Activated naive CD8-positive, alpha-beta T cell treated with anti-CD3 and anti-CD28 coated beads, Interleukin-2, amount 50 U/mL, for 24 hours (primary cell): ENCODE measurements at regions not wholly inside any gene's neighbourhood (a gene's known extent, or its start where the extent isn't known, plus 50 kb on each side); places are given as distances from the start of the nearest gene placed in this dataset.
"Not testable (repeated sequence)": the region's sequence is repeated elsewhere in the genome, so short reads cannot be mapped to it uniquely, and the experiment has no call there.

ENCODE experiments used
- ATAC-seq: fragments of 150-1000 bp; cut with Tn5 transposase; one replicate; pipeline ENCODE4 v1.10.0; 2021
- DNase-seq: peaks from one replicate; pipeline ENCODE4 v3.0.0; 2021
- H3K27ac Mint-ChIP-seq: one replicate; pipeline ENCODE4 v1.8.0; 2021; ENCODE audit warnings: mild to moderate bottlenecking, mixed read lengths
- H3K27me3 Mint-ChIP-seq: one replicate; pipeline ENCODE4 v1.8.0; 2021; ENCODE audit warnings: mixed read lengths
- H3K36me3 Mint-ChIP-seq: one replicate; pipeline ENCODE4 v1.8.0; 2021; ENCODE audit warnings: low read depth, mixed read lengths
- H3K4me1 Mint-ChIP-seq: one replicate; pipeline ENCODE4 v1.8.0; 2021; ENCODE audit warnings: mixed read lengths
- H3K4me3 Mint-ChIP-seq: one replicate; pipeline ENCODE4 v1.8.0; 2021; ENCODE audit warnings: mild to moderate bottlenecking, moderate library complexity, mixed read lengths
- H3K9me3 Mint-ChIP-seq: one replicate; pipeline ENCODE4 v1.8.0; 2021; ENCODE audit warnings: mixed read lengths

- H3K4me3 Mint-ChIP-seq: no peak overlapping the region
- H3K27ac Mint-ChIP-seq: no peak overlapping the region
- DNase-seq: no peak
- H3K9me3 Mint-ChIP-seq: no peaks in the 10 kb centered on the region
- H3K4me1 Mint-ChIP-seq: no peaks in the 10 kb centered on the region
- no peaks in the 10 kb centered on the region for H3K36me3 Mint-ChIP-seq
- ATAC-seq: no peak
- peaks cover 2% of the 10 kb centered on the region for H3K27me3 Mint-ChIP-seq
Observed at GRCh38 chr9:101951598-101951997, 213.2 kb upstream of the GRIN3A start.

DNA sequence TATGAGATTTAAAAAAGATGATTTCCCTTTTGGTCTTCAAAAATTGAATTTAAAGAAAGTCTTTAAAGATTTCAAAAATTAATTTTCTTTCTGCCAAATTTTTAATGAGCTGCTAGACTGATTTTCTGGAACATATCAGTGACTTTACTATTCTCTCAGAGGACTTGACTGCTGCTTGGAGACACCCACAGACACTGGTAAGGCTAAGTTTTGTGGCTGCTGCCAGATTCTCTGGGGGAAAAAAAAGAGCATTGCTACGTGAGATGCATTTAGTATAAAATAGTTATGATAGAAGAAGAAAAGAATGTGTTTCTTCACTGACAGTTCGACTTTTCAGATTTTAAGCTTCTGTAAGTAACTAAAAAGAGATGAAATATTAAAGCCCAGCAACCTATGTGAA is 193.3 kb upstream of the GRIN3A start:
- peaks cover 4% of the 10 kb centered on the region for H3K9me3 Mint-ChIP-seq
- no peaks in the 10 kb centered on the region for H3K36me3 Mint-ChIP-seq
- ATAC-seq: no peak
- no peaks in the 10 kb centered on the region for H3K27me3 Mint-ChIP-seq
- no peak overlapping the region for H3K27ac Mint-ChIP-seq
- no peak overlapping the region for H3K4me3 Mint-ChIP-seq
- no peaks in the 10 kb centered on the region for H3K4me1 Mint-ChIP-seq
- DNase-seq: no peak

- Mint-ChIP-seq H3K4me1 (no peaks in the 10 kb centered on the region), H3K4me3 (no peak overlapping the region), H3K27ac (no peak overlapping the region), H3K36me3 (no peaks in the 10 kb centered on the region), H3K9me3 (peaks cover under 1% of the 10 kb centered on the region), H3K27me3 (peaks cover 2% of the 10 kb centered on the region)
- DNase-seq (no peak), ATAC-seq (no peak)
Observed at GRCh38 chr9:101930783-101931182, 192.3 kb upstream of the GRIN3A start.

DNA sequence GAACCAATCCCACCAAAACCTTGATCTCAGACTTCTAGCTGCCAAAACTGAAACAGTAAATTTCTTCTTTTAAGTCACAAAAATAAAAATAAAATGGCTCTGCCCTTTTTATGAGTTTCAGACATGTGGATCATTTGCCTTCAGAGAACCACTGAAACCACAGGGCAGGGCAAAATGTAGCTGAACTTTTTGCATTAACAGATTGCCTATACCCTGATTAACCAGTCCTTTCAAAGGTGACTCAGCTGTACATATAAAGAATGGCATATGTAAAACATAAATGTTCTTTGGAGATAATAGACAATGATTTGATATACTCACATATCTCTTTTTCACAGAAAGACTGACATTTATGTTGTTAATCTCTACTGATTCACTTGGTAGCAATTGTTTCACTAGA is 187.1 kb upstream of the GRIN3A start:
- DNase-seq (no peak), ATAC-seq (no peak)
- no peaks in the 10 kb centered on the region for H3K4me1 Mint-ChIP-seq
- no peak overlapping the region for H3K4me3 Mint-ChIP-seq
- H3K27ac Mint-ChIP-seq: no peak overlapping the region
- no peaks in the 10 kb centered on the region for H3K9me3 Mint-ChIP-seq
- no peaks in the 10 kb centered on the region for H3K36me3 Mint-ChIP-seq
- H3K27me3 Mint-ChIP-seq: peaks cover 2% of the 10 kb centered on the region

DNA sequence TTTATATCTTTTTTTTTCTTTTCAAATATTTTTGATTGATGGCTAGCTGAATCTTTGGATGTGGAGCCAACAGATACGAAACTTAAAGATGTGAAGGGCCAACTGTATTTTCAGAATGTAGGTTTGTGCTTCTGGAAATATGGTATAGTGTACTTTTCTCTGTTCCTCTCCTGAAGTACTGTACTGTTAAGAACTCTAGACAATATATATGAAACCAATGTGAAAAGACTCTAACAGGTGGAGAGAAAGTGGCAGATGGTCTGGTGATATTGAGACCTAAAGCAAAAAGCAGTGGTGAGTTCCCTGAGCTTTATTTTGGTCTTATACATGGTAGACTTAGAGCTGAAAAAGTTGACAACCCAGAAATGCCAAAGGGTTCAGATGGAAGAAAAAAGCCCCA is 185.0 kb upstream of the GRIN3A start:
- Mint-ChIP-seq H3K27me3 (peaks cover 2% of the 10 kb centered on the region), H3K4me1 (no peaks in the 10 kb centered on the region), H3K4me3 (no peak overlapping the region), H3K9me3 (no peaks in the 10 kb centered on the region), H3K36me3 (no peaks in the 10 kb centered on the region), H3K27ac (no peak overlapping the region)
- DNase-seq (no peak), ATAC-seq (no peak)

DNA sequence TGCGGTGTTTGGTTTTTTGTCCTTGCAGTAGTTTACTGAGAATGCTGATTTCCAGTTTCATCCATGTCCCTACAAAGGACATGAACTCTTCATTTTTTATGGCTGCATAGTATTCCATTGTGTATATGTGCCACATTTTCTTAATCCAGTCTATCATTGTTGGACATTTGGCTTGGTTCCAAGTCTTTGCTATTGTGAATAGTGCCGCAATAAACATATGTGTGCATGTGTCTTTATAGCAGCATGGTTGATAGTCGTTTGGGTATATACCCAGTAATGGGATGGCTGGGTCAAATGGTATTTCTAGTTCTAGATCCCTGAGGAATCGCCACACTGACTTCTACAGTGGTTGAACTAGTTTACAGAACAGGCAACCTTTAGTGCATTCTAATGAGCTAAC is 178.5 kb upstream of the GRIN3A start:
- H3K9me3 Mint-ChIP-seq, ATAC-seq, H3K4me3 Mint-ChIP-seq, H3K27me3 Mint-ChIP-seq, H3K36me3 Mint-ChIP-seq, H3K27ac Mint-ChIP-seq, DNase-seq, H3K4me1 Mint-ChIP-seq: not testable (repeated sequence)

- no peaks in the 10 kb centered on the region for H3K4me1 Mint-ChIP-seq
- no peak overlapping the region for H3K27ac Mint-ChIP-seq
- no peaks in the 10 kb centered on the region for H3K27me3 Mint-ChIP-seq
- no peak for DNase-seq
- no peaks in the 10 kb centered on the region for H3K36me3 Mint-ChIP-seq
- no peak overlapping the region for H3K4me3 Mint-ChIP-seq
- no peak for ATAC-seq
- peaks cover 4% of the 10 kb centered on the region for H3K9me3 Mint-ChIP-seq
Observed at GRCh38 chr9:101915482-101915881, 177.0 kb upstream of the GRIN3A start.

DNA sequence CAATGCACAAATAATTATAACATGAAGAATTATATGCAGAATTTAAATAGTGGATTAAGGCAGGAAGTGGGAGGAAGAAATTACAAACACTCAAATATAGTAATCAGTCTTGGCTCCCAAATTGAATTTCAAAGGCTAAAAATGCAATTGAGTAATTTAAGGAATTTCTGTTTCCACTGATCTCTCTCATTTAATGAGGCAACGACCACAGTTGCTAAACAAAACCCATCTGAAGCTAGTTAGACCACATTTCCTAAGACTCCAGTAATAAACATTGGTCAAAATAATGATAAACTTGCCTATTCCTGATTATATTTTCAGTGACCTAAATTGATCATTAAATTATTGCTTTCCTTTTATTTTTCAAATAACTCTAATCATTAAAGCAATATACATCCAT is 174.3 kb upstream of the GRIN3A start:
- ATAC-seq (no peak), DNase-seq (no peak)
- Mint-ChIP-seq H3K27ac (no peak overlapping the region), H3K36me3 (no peaks in the 10 kb centered on the region), H3K4me3 (no peak overlapping the region), H3K9me3 (peaks cover 8% of the 10 kb centered on the region), H3K27me3 (no peaks in the 10 kb centered on the region), H3K4me1 (no peaks in the 10 kb centered on the region)

- ATAC-seq (no peak), DNase-seq (no peak)
- peaks cover 6% of the 10 kb centered on the region for H3K9me3 Mint-ChIP-seq
- H3K4me1 Mint-ChIP-seq: no peaks in the 10 kb centered on the region
- no peaks in the 10 kb centered on the region for H3K36me3 Mint-ChIP-seq
- H3K27me3 Mint-ChIP-seq: no peaks in the 10 kb centered on the region
- H3K27ac Mint-ChIP-seq: no peak overlapping the region
- no peak overlapping the region for H3K4me3 Mint-ChIP-seq
Observed at GRCh38 chr9:101907466-101907865, 169.0 kb upstream of the GRIN3A start.

DNA sequence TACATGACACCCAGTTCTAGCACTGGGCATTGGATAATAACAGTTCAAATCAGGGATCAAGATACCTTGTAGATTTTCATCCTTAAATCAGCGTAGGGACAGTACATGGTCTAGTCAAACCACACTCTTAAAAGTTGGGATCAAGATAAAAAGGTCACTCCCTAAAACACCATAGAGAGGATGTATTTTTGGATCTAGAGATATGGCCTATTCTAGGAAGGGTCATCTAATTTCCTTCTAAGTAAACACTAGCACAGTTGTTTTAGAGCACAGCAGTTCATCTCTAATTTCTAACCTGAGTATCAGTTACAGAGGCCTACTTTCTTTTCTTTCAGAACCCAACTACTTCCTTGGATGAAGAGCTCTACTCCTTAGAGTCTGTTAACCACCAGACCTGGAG is 166.4 kb upstream of the GRIN3A start:
- ATAC-seq (no peak), DNase-seq (no peak)
- Mint-ChIP-seq H3K36me3 (no peaks in the 10 kb centered on the region), H3K9me3 (peaks cover 5% of the 10 kb centered on the region), H3K27ac (no peak overlapping the region), H3K4me3 (no peak overlapping the region), H3K27me3 (no peaks in the 10 kb centered on the region), H3K4me1 (no peaks in the 10 kb centered on the region)

GRCh38 chr9:101902051-101902450 is 163.6 kb upstream of the GRIN3A start:
- Mint-ChIP-seq H3K27ac (no peak overlapping the region), H3K4me1 (no peaks in the 10 kb centered on the region), H3K4me3 (no peak overlapping the region), H3K36me3 (no peaks in the 10 kb centered on the region), H3K9me3 (no peaks in the 10 kb centered on the region), H3K27me3 (no peaks in the 10 kb centered on the region)
- DNase-seq: no peak
- no peak for ATAC-seq

DNA sequence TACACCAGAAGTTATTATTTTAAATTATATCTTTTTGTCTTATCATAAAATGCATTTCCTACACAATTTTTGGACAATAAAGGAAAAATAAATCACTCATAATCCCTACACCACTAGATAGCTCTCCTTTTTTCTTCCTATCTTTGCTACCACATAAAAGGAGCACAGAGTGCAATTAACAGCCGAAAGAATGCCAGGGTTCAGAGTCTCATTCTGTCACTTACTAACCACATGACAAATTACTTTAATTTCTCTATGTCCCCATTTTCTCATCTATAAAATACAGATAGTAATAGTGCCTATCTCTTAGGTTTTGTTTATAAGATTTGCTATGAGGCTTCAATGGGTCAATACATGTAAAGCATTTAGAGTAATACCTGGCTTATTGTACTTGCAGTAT is 158.7 kb upstream of the GRIN3A start:
- ATAC-seq (no peak), DNase-seq (no peak)
- no peaks in the 10 kb centered on the region for H3K4me1 Mint-ChIP-seq
- no peaks in the 10 kb centered on the region for H3K9me3 Mint-ChIP-seq
- H3K27ac Mint-ChIP-seq: no peak overlapping the region
- H3K4me3 Mint-ChIP-seq: no peak overlapping the region
- H3K27me3 Mint-ChIP-seq: no peaks in the 10 kb centered on the region
- H3K36me3 Mint-ChIP-seq: no peaks in the 10 kb centered on the region

DNA sequence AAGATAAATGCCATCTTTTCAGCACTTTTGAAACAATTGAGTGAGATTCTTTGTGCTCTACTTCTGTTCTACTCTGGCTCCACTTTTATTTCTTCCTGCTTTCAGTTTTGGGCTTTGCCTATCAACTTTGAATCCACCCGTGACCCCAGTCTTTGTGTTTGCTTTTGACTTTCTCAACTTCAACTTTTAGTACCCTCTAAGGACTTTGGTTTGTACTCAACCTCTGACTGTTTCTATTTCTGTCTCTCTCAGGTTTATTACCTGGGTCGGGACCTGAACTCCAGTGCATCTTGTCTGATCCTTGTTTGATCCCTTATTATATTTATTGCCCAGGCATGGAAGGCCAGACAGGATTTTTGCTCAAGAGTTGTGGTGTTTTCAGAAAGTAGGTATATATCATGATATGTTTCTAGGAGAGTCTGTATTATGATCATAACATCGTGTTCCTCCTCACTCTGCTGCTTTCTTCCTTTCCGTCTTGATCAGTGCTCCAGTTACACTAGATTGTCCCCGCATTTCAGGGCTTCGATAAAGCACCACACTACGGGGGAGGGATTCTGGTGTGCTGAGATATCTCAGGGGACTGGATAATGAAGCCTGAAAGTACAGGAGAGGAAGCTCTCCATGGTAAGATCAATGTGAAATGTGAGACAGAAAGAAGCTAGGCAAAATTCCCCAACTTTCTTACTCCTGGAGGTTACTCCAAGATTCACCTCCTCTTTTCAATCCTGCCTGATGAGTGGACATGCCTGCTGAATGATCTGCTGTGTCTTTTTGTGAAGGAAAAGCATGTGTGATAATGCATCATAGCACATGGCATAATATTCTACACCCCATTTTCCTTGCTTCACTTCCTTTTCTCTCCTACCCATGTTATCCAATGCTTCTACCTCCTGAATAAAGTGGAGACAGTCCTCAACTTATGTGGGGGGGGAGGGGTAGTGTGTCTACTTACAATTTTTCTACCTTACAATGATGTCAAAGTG is 155.5 kb upstream of the GRIN3A start:
- H3K4me3 Mint-ChIP-seq: no peak overlapping the region
- ATAC-seq (no peak), DNase-seq (no peak)
- H3K9me3 Mint-ChIP-seq: no peaks in the 10 kb centered on the region
- H3K27me3 Mint-ChIP-seq: no peaks in the 10 kb centered on the region
- no peaks in the 10 kb centered on the region for H3K36me3 Mint-ChIP-seq
- H3K4me1 Mint-ChIP-seq: no peaks in the 10 kb centered on the region
- H3K27ac Mint-ChIP-seq: no peak overlapping the region

DNA sequence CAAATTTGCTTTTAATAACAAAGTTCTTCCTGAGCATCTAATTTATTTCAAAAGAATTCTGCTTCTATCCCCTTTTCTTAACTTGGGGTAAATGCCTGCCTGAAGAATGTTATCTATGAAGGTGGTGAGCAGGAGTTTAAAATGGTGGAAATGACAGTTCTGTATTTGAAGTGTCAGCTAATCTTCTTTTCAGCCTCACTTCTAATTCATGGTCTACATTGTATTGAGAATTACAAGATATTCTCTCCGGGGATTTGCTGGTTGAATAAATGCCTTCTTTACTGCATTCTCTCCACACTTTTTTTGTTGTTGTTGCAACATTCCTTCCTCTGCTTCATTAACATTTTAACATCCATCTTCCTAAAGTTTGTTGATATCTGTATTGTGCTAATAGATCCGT is 143.1 kb upstream of the GRIN3A start:
- Mint-ChIP-seq H3K4me1 (no peaks in the 10 kb centered on the region), H3K36me3 (no peaks in the 10 kb centered on the region), H3K27ac (no peak overlapping the region), H3K4me3 (no peak overlapping the region), H3K27me3 (peaks cover 1% of the 10 kb centered on the region), H3K9me3 (no peaks in the 10 kb centered on the region)
- no peak for DNase-seq
- ATAC-seq: no peak

DNA sequence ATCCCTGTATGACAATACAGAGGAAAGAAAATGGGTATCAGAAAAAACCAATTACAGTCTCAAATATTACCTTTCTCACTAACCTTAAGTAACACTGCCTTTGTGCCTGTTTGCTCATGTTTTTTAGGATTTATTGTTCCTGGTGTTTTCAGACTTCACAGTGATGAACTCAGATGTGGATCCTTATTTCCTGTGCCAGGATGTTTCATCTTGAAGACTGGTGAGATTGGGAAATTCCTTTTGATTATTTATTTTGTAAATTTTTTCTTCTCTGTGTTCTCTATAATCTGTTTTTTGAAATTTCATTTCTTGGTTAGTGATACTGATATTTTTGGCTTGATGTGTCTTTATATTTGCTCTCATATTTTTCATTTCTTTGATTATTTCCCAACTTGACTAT is 142.4 kb upstream of the GRIN3A start:
- no peak overlapping the region for H3K4me3 Mint-ChIP-seq
- H3K9me3 Mint-ChIP-seq: no peaks in the 10 kb centered on the region
- no peak overlapping the region for H3K27ac Mint-ChIP-seq
- no peaks in the 10 kb centered on the region for H3K36me3 Mint-ChIP-seq
- H3K27me3 Mint-ChIP-seq: peaks cover 1% of the 10 kb centered on the region
- ATAC-seq (no peak), DNase-seq (no peak)
- no peaks in the 10 kb centered on the region for H3K4me1 Mint-ChIP-seq

DNA sequence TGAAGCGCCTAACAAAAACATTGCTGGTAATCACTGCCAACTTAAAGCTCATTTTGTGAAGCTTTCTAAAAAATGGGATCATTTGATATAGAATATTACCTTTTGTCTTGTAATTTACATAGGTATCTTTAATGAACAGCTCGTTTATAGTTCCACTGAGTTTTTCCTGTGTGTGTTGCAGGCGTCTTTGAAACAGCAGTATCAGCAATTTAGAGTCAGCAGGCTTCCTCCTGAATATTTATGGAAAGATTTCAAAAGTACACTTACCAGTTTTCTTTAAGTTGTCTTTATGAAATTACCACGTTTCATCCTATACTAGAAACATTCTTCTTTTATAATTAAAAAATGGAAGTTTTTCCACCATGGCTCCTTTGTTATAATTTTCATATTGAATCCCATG is 140.3 kb upstream of the GRIN3A start:
- Mint-ChIP-seq H3K27ac (no peak overlapping the region), H3K4me3 (no peak overlapping the region), H3K9me3 (no peaks in the 10 kb centered on the region), H3K27me3 (peaks cover 1% of the 10 kb centered on the region), H3K36me3 (no peaks in the 10 kb centered on the region), H3K4me1 (no peaks in the 10 kb centered on the region)
- ATAC-seq (no peak), DNase-seq (no peak)
